ENCODE measurements at regions not wholly inside any gene's neighbourhood (a gene's known extent, or its start where the extent isn't known, plus 50 kb on each side); places are given as distances from the start of the nearest gene placed in this dataset.

DNA sequence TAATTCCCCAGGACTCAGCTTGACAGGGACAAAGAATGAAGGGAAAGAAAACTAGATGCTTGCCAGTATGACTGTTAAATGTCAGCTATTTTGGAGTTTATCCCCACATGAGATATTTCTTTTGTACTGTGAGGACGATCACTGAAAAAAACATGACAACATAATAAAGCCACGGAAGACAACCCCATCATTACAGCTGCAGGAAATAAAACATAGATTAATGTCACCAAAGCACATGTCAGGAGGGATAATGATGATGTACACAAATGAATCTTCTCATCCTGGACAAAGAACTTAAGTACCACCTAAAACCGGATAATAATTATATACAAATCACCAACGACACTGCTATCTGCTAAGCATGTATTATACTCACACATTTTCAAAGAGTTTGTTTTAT, 84.6 kb upstream of the GRIP1 start:
- FAIRE-seq (no peak), DNase-seq (ENCODE audit: low read depth, low spot score) (no peak)
- Histone ChIP-seq H3K79me2 (ENCODE audit: control insufficient read depth, insufficient read depth, low read length) (no peaks in the 10 kb centered on the region), H3K9me1 (ENCODE audit: control insufficient read depth, extremely low read depth, insufficient read depth, low read length) (no peaks in the 10 kb centered on the region), H3K9ac (ENCODE audit: control insufficient read depth, extremely low read depth, insufficient read depth, low read length) (no peak overlapping the region), H4K20me1 (ENCODE audit: control insufficient read depth, extremely low read depth, insufficient read depth, low read length) (no peaks in the 10 kb centered on the region), H3K9me3 (ENCODE audit: control insufficient read depth, low read depth, low read length) (no peaks in the 10 kb centered on the region), H3K27me3 (ENCODE audit: control insufficient read depth, extremely low read depth, insufficient read depth, low read length) (no peaks in the 10 kb centered on the region), H3K4me1 (ENCODE audit: control insufficient read depth, extremely low read depth, insufficient read depth, low read length) (no peaks in the 10 kb centered on the region), H3K36me3 (ENCODE audit: control insufficient read depth in 2 of 2, extremely low read depth in 1 of 2, insufficient read depth in 2 of 2, low read length in 2 of 2) (no peaks in the 10 kb centered on the region), H3K4me3 (ENCODE audit: control insufficient read depth in 2 of 3, extremely low read depth in 1 of 3, insufficient read depth in 2 of 3, low read depth in 1 of 3, low read length in 3 of 3) (no peak overlapping the region), H3K27ac (ENCODE audit: control insufficient read depth, insufficient read depth, low read length) (no peak overlapping the region), H3K4me2 (ENCODE audit: control insufficient read depth, extremely low read depth, insufficient read depth, low read depth, low read length) (no peak overlapping the region), H2AFZ (ENCODE audit: control insufficient read depth, low read length) (no peak overlapping the region)
- TF ChIP-seq, protein P1, sequence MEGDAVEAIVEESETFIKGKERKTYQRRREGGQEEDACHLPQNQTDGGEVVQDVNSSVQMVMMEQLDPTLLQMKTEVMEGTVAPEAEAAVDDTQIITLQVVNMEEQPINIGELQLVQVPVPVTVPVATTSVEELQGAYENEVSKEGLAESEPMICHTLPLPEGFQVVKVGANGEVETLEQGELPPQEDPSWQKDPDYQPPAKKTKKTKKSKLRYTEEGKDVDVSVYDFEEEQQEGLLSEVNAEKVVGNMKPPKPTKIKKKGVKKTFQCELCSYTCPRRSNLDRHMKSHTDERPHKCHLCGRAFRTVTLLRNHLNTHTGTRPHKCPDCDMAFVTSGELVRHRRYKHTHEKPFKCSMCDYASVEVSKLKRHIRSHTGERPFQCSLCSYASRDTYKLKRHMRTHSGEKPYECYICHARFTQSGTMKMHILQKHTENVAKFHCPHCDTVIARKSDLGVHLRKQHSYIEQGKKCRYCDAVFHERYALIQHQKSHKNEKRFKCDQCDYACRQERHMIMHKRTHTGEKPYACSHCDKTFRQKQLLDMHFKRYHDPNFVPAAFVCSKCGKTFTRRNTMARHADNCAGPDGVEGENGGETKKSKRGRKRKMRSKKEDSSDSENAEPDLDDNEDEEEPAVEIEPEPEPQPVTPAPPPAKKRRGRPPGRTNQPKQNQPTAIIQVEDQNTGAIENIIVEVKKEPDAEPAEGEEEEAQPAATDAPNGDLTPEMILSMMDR (optimal IDR thresholded peaks at IDR 0.05 in 1 of 3, IDR thresholded peaks at IDR 0.05 in 1 of 3, conservative IDR thresholded peaks at IDR 0.05 in 1 of 3; ENCODE audit: extremely low read depth in 1 of 3, insufficient read depth in 2 of 3, low read length in 3 of 3) = no peak
- no peak for TF ChIP-seq EZH2 (IDR thresholded peaks at IDR 0.05; ENCODE audit: low read length)
- dilution Hi-C loops (cut with MboI; ENCODE audit: extremely low pct_ligation_motif_present, low sequenced_read_pairs) = no loop called here

DNA sequence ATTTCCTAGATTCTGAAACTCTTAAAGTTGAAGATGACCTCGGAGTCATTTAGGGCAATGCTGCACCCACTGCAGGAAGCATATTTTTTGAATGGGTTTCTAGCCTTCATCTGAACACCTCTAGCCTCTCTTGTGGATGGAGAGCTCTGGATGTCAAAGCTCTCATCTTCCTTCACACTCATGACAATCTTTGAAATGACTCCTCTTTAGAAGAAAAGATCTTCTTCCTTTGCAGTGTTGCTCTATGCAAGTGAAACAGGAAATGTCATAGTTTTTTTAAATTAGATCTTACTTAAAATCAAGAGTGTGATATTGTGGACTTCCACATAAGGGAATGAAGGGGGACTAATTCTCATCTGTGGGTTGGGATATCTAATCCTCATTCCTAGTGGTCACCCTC, 86.3 kb upstream of the GRIP1 start:
- Histone ChIP-seq H2AFZ (ENCODE audit: control insufficient read depth, low read length) (no peak overlapping the region), H3K9ac (ENCODE audit: control insufficient read depth, extremely low read depth, insufficient read depth, low read length) (no peak overlapping the region), H3K27me3 (ENCODE audit: control insufficient read depth, extremely low read depth, insufficient read depth, low read length) (no peaks in the 10 kb centered on the region), H3K4me2 (ENCODE audit: control insufficient read depth, extremely low read depth, insufficient read depth, low read depth, low read length) (no peak overlapping the region), H3K4me1 (ENCODE audit: control insufficient read depth, extremely low read depth, insufficient read depth, low read length) (no peaks in the 10 kb centered on the region), H4K20me1 (ENCODE audit: control insufficient read depth, extremely low read depth, insufficient read depth, low read length) (no peaks in the 10 kb centered on the region), H3K36me3 (ENCODE audit: control insufficient read depth in 2 of 2, extremely low read depth in 1 of 2, insufficient read depth in 2 of 2, low read length in 2 of 2) (no peaks in the 10 kb centered on the region), H3K9me3 (ENCODE audit: control insufficient read depth, low read depth, low read length) (no peaks in the 10 kb centered on the region), H3K4me3 (ENCODE audit: control insufficient read depth in 2 of 3, extremely low read depth in 1 of 3, insufficient read depth in 2 of 3, low read depth in 1 of 3, low read length in 3 of 3) (no peak overlapping the region), H3K79me2 (ENCODE audit: control insufficient read depth, insufficient read depth, low read length) (no peaks in the 10 kb centered on the region), H3K27ac (ENCODE audit: control insufficient read depth, insufficient read depth, low read length) (no peak overlapping the region), H3K9me1 (ENCODE audit: control insufficient read depth, extremely low read depth, insufficient read depth, low read length) (no peaks in the 10 kb centered on the region)
- TF ChIP-seq, protein P1 (optimal IDR thresholded peaks at IDR 0.05 in 1 of 3, IDR thresholded peaks at IDR 0.05 in 1 of 3, conservative IDR thresholded peaks at IDR 0.05 in 1 of 3; ENCODE audit: extremely low read depth in 1 of 3, insufficient read depth in 2 of 3, low read length in 3 of 3) = no peak
- DNase-seq (ENCODE audit: low read depth, low spot score) = no peak
- dilution Hi-C loops (cut with MboI; ENCODE audit: extremely low pct_ligation_motif_present, low sequenced_read_pairs) = no loop called here
- FAIRE-seq = no peak

Data from keratinocyte (primary cell).